Left hindlimb (tissue), 1 donor: ENCODE measurements at regions not wholly inside any gene's neighbourhood (a gene's known extent, or its start where the extent isn't known, plus 50 kb on each side); places are given as distances from the start of the nearest gene placed in this dataset.
A peak's percentile ranks its signal among the peaks of the same experiment; 100 is the strongest.

Source experiments
- DNase-seq: peaks from one replicate; pipeline ENCODE4 v3.0.0-alpha.2; 2018

GRCh38 chr9:105861972-105862371 is 167.6 kb downstream of the TMEM38B start:
- DNase-seq, result no peak

GRCh38 chr9:105864248-105864898 is 170.0 kb downstream of the TMEM38B start:
- no peak for DNase-seq

GRCh38 chr9:105865285-105865684 is 170.9 kb downstream of the TMEM38B start:
- DNase-seq, result no peak

- no peak for DNase-seq
Measured at GRCh38 chr9:105871540-105871939, 177.2 kb downstream of the TMEM38B start.

- DNase-seq, result no peak
Measured at GRCh38 chr9:105873801-105874200, 179.5 kb downstream of the TMEM38B start.

DNA sequence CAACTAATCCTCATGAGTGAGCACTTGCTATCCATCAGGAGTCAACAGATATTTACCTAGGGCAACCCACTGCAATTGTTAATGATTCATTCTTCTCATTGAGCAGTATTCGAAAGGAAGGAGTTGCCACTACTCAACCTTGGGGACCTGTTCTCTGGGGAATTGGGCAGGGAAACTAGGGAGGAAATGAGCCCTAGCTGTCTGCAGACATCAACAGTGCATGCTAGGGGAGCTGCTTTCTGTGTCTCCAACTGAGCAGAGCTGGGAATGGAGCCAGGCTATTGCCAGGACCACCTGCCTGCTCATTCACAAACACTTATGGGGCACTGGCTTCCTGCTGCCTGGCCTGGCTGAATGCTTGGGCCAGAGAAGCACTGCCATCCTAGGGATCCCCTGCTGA is 183.4 kb downstream of the TMEM38B start:
- DNase-seq, result no peak

DNA sequence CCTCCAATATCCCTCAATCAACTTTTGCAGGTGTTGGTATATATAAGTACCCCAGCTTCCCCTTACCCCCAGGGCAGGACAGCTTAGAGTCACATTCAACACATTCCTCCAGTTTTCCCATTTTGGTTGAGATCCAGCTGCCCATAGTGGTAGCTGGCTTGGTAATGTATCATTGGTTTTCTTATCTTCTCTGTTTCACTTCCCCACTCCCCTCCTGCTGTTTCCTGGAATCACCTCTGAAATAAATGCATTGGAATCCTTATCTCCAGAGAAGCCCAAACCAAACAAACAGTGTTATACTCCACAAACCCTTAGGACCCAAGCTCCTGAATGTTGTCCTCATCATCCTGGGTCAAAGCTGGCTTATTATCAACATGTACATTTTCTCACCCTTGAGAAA is 184.8 kb downstream of the TMEM38B start:
- DNase-seq, result no peak

DNA sequence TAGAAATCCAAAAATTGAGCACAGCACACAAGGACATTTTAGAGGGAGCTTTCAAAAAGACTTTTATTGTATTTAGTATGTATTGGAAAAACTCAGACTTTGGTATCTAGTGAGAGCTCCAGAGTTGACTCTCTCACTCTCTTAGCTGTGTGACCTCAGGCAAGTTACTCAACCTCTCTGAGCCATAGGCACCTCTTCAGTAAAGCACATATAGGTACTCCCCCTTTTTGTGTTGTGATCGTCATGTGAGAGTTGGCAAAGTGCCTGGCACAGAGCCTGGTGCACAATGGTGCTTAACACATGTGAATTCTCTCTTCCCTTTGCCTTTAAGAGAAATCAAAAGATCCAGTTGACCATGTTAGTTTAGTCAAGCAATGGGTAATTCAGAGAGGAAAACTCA is 186.2 kb downstream of the TMEM38B start:
- no peak for DNase-seq

- no peak for DNase-seq
Measured at GRCh38 chr9:105881021-105881420, 186.7 kb downstream of the TMEM38B start.

DNA sequence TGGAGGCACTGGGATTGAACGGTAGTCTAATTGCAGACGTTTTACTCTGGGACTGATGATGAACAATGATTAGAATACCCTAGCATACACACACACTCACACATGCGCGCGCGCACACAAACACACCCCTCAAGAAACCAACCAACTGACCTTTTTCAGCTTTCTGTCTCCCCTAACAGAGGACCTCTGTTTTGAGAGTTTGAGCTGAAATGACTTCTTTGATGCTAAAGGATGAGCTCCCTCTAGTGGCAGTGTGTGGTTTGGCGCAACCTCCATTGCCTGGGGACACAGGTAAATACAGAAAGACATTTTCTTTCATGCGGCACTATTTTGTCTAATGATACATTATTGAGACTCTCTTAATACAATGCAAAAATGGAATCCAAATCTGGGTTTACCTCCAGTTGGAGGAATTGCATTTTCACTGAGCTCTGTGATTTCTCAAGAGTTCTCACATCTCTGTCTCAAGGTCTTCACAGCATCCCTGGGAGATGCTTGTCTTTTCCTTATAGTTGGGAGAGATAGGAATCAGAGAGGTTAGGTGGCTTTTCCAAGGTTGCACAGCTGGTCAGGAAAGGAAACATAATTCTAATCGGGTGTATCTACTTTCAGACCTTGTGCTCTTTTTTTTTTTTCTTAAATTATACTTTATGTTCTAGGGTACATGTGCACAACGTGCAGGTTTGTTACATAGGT is 187.5 kb downstream of the TMEM38B start:
- peak; percentile 43 for DNase-seq

DNA sequence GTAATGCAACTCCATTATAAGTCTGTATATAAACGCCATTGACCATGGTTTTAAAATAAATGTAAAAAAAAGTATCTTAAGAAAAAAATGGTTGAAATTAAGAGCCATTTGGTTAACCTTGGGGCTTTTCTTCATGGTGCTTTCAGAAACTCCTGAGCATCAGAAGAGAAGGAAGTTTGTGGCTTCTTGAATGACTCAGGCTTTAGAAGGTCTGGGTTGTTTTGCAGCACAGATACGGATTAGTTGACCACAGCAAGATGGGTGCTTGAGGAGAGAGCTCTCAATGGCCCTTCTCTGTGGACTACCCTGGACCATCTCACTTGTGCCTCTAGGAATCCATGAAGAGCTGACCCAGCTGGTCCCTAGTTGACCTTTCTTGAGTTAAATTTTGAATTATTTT is 189.5 kb downstream of the TMEM38B start:
- DNase-seq, result no peak

DNA sequence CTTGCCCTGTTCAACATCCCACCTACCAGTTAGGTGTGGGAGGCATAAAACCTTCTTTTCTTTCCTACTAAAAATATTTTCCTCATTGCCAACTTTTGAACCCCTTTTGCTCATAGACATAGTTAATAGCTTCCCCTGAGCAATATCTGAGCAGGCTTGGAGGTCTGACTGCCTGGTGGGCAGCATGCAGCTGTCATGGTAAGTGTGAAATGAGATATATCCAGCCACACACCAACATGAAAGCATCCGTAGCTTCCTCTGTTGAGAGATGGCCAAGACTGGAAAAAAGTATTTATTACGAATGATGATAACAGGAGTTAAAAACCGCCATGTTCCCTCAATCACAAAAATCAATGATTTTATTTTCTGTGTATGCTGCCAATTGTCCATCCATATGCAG is 190.1 kb downstream of the TMEM38B start:
- DNase-seq, result no peak

DNA sequence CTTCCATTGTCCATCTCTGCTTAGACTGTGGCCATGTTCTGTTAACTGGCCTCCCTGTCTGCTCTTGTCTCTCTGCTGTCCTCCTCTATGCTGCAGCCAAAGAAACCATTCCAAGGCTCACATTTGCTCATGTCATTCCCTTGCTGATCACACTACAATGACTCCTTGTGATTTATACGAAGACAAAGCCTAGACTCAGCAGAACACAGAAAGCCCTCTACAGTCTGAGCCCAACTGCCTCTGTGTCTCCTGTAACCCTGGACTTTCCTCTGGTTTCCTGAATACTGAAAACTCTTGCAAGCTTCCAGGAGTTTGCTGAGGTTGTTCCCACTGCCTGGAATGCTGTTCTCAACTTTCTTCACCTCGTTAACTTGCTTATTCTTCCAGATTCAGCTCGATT is 191.8 kb downstream of the TMEM38B start:
- no peak for DNase-seq

DNA sequence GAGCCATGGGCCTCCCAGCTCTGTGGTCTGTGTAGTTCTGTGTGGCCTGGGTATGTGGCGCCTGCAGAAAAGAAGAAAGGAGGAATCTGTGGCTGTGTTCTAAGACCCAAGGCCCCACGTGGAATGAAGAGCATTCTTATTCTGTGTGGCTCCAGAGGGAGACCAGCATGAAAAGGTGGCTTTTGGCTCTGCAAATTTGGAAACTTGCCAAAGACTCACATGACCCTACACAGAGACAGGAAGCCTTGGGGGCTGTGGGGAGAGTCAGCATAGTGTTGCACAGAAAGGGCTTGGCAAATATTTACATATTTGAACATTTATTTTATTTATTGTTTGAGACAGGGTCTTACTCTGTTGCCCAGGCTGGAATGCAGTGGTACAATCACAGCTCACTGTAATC is 193.3 kb downstream of the TMEM38B start:
- no peak for DNase-seq

GRCh38 chr9:105890046-105890822 is 195.9 kb downstream of the TMEM38B start:
- no peak for DNase-seq

- DNase-seq, result no peak
Measured at GRCh38 chr9:105900123-105900522, 205.8 kb downstream of the TMEM38B start.

DNA sequence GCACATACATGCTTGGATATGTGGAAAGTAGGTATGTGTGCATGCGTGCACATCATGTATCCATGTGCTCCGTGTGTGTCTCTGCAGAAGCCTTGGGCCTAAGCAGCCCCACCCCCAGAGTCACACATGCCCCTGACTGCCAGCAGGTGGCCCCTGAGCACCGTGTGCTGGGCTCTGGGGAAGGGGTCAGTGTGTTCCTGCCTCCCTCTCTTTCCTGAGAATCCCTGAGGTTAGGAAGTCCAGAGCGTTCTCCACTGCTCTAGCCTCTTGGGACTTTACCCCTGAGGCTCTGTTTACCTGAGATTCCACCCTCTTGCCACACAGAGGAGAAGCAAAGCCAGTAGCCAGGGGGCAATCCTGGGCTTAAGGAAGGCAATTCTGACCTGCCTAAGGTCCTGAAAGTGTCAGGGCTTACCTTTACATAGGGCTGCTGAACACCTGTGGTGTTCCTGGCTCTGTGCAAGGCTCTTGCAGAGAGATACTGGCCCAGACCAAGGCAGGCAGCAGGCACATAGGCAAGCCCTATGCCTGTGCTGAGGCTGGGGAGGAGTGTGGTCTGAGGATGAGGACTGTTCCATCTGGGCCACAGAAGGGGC is 207.3 kb downstream of the TMEM38B start:
- peak; percentile 75 for DNase-seq

GRCh38 chr9:105908069-105908468 is 213.7 kb downstream of the TMEM38B start:
- DNase-seq, result no peak

GRCh38 chr9:105911104-105911911 is 217.0 kb downstream of the TMEM38B start:
- no peak for DNase-seq

- no peak for DNase-seq
Measured at GRCh38 chr9:105912157-105912862, 218.0 kb downstream of the TMEM38B start.

DNA sequence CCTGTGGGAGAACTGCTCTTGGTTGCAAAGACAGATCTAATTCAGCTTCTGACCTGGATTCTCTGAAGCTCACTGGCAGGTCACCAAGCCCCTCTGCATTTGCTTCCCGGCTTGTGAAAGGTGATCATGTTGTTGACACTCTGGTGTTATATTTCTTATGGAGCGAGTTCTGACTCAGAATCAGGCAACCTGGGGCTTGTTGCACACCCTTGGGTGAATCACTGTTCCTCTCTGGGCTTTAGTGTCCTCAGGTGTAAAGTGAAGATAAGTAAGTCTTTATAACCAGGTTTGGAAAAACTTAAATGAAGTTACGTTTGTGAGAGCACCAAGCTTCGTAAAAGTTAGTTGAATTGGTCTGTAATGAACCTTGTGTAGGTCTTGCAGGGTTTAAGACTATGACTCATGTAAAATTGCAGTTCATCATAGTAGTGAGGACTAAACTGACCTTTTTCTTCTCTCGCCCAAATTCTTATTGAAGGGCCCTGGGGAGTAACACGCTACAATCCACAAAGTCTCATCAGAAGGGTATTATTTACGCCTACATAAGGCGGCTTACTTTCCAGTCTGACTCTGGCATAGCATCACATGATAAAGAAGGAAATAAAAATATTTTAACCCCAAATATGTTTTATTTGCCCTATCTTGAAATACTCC is 218.6 kb downstream of the TMEM38B start:
- no peak for DNase-seq
